DMS79 (cell line): ENCODE measurements at regions not wholly inside any gene's neighbourhood (a gene's known extent, or its start where the extent isn't known, plus 50 kb on each side); places are given as distances from the start of the nearest gene placed in this dataset.

Experiments
- DNase-seq: peaks from one replicate; lab custom pipeline; 2025; lab: John Stamatoyannopoulos, UW

GRCh38 chr6:71430018-71430417 lies 141.4 kb downstream of the OGFRL1 start:
- DNase-seq: no peak

DNA sequence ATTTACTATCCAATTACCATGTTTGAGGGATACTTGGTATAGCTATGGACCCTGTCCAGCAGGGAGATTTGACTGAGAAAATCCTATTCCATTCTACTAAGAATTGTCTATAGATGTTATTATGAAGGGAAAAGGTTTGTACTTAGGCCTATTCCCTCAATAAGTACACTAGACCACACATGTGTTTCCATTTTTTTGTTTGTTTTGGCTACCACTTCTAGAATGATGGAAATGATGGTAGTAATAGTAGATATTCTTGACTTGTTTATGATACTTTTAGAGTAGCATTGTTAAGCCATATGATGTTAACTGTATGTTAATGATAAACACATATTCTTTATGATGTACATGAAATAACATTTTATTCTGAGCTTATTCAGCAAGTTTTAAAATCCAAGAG lies 144.8 kb downstream of the OGFRL1 start:
- no peak for DNase-seq

DNA sequence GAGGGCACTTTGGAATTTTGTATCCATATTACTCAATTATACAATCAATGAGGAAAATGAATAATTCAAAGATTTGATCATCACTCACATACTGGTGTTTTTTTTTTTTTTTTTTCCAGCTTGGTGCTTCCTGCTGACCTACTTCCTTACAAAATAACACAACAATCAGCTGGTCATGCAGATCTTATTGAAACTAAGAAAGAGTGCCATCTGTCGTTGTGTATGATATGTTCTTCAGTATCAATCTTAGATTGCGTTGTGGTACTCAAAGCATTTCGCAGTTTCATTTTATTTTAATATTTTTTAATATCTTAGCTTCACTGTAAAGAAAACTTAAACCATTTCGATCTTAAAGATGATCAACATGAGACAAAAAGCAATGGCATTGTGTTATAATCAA lies 155.6 kb downstream of the OGFRL1 start:
- DNase-seq: no peak

GRCh38 chr6:71446057-71446456 lies 157.4 kb downstream of the OGFRL1 start:
- no peak for DNase-seq

DNA sequence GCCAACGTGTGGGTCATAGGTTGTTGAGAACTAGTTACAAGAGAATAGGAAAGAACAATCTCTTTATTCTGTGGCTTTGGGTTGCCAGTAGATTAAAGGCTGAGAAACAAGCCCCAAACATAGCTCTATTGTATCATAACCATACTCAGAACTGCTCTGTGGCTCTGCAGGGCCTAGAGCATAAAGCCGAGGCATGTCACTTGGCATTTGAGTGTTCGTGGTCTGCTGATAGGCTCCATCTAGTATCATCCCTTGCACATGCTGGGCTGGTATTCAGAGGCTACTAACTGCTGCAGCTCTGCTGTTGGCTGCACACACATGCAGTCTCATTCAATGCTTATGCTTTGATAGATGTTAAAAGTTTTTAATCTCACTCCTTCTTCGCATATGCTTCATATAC lies 157.9 kb downstream of the OGFRL1 start:
- no peak for DNase-seq

DNA sequence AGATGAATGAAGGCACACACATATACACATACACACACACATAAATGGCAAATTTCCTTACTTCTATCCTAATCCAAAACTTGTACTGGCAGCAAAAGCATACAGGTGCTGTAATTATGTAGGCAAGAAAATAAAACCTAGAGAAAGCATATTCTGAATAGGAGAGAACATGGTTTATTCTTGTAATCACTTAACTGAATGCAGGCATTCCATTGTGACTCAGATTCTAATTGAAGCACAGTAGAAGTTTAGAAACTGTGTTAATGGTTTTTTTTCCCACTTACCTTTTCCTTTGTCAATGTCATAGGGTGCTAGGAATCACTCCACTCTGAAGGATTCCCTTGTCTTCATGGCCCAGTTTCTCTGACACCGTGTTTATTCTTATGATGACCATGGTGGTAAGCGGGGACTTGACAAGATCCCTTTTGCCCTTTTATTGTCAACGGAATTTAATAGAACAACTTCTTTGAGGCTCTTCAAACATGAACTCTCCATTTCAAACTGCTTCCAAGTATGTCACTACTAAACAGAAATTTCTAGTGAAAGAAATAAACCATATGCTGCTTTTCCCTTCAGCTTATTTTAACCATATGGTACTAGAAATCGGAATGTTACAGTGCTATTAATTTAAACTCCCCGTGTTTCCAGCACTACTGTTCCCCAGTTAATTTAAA lies 164.2 kb downstream of the OGFRL1 start:
- no peak for DNase-seq

- no peak for DNase-seq
Measured at GRCh38 chr6:71453371-71453706, 164.7 kb downstream of the OGFRL1 start.

- no peak for DNase-seq
Measured at GRCh38 chr6:71454056-71454455, 165.4 kb downstream of the OGFRL1 start.

DNA sequence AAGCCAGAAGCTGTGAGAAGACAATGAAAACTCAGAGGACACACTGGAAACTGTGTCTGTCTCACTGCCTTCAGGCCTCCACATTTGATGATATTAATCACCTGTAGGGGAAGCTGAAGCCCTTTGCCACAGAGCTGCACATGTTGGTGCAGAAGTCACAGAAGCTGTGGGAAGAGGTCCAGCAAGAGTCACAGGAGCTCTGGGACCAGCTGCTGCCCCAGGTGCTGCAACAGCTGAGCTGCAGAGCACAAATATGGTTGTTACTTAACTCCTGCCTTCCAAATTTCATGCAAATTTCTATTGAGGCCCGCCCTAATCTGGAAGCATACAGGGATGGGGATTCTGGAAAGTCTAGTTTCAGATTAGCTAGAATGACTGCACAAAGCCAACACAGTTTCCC lies 169.3 kb downstream of the OGFRL1 start:
- DNase-seq: no peak

DNA sequence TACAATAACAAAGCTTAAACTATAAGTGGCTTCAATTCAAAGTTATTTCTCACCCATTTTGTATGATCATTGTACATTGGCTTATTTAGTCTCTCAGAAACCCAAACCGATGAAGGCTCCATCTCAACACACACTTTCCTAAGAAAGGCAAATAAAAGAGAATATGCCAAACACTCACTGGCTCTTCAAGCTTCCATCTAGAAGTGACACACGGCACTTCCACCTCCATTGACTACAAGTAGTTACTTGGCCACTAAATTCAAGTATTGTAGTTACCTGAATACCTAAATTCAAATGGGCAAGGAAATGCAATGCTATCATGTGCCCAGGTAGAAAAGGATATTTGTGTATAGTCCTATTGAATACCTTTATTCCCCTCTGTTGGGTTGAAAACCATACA lies 170.6 kb downstream of the OGFRL1 start:
- peak; percentile 80 for DNase-seq

DNA sequence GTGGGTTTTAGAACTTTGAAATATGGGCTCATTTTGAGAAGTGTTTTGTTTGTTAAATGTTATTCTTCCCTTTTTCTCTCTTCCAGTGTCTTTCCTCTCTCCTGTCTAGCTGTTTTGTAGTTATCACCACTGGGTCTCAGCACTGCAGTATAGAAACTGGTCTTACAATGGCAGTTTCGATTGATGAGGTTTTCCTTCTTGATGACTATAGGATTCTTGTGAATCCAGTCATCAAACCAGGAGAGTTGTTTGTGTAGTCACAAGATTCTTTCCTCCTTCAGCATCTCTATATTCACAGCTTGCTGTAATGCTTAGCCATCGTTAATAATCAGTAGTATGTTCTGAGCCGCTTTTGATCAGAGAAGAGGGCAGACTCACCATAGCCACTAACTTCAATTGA lies 172.3 kb downstream of the OGFRL1 start:
- DNase-seq: no peak

DNA sequence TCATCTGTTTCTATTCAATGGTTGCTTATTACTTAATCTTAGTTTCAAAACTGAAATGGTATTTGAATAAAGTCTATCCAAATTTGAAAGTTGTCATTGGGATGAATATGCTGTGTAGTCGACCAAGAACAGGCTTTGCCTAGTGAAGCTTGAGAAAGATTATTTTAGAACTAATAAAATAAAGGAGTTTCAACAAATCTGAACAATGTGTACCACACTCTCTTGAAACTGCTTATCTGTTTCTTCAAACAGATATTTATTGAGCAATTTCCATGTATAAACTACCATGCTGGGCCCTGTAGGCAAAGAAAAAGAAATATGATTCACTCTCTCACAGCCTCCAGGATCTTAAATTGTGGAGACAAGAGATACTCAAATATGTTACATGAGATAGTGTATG lies 174.4 kb downstream of the OGFRL1 start:
- DNase-seq: no peak

DNA sequence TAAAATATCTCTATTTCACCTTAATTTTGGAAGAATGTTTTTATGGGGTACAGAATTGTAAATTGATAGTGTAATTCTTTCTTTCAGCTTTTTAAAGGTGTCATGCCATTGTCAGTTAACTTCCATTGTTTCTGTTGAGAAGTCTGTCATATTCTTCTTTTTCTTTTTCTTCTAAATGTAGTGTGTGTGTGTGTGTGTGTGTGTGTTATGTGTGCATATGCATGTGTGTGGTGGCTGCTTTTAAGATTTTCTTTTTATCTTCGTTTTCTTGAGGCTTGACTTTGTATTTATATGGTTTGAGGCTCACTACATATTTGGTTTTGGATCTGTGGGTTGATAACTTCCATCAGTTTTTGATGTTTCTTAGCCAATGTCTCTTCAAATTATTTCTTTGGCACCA lies 176.5 kb downstream of the OGFRL1 start:
- no peak for DNase-seq

- DNase-seq: no peak
Measured at GRCh38 chr6:71466362-71466761, 177.8 kb downstream of the OGFRL1 start.

DNA sequence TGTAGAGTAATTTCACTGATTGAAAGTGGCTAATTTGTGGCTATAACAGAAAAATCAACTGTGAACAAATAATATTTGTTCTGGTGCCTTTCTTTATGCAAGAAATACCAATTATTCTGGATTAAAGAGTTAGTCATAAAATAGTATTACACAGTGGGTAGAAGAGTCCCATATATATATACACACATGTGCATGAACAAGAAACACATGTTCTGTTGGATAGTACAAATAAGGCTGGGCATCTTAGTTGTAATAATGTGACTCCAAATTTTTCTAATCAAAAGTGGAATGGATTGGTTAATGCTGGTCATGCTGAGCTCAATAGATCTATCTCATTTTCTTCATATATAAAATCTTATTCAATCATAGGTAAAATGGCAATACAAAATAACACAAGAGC lies 179.4 kb downstream of the OGFRL1 start:
- no peak for DNase-seq

DNA sequence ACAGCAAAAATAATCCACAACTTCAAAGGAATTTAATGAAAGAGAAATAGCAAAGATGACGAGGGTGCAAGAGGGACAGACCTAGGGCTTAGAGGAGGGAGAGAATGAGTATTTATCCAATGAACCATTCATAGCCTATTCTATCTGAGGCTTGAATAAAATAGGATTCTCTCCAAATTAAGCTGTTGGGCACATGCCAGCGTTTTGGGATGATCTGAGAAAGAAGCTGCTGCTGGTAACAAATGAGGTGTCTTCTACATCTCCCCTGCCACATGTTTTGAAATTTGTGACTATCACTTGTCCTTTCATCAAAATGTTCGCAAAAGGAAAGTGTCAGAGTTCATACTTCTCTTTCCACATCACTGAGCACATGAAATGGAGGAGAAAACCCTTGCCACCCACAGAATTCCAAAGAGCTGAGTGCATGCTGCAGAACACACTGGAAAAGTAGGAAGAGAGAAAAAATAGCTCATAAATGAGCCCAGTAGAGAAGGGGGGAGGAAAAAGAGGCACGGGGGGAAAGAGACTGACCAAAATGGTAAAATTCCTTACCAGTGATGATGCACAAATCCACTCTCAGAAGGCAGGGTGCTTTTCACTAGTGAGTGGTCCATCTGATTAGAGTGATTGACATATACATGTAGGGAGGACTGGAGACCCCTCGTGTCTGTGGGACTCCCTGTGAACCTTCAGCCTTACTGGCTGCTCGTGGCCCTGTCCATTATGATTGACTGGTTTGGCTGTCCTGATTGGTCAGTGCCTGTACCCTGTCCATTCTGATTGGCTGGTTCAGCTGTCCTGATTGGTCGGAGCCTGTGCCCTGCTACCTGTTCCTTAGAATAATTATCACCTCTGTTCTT lies 180.5 kb downstream of the OGFRL1 start:
- DNase-seq: no peak

DNA sequence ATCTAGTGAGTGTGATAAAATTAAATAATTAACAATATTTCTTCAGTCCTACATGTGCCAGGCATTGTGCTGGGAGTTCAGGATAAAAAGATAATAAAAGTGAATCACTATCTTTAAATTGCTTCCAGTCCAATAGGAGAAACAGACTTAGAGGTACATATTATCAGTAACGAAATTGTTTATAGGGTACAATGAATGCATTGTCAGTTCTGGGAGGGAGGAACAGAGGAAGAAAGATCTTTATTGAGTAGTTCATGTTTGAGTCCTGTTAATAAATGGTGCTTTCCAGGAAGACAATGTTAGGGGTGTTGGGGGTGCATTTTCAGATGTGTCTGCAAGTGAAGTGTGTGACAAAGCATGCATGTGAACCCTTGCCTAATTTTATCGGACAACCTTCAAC lies 183.1 kb downstream of the OGFRL1 start:
- DNase-seq: no peak

GRCh38 chr6:71473926-71474325 lies 185.3 kb downstream of the OGFRL1 start:
- no peak for DNase-seq

- no peak for DNase-seq
Measured at GRCh38 chr6:71474942-71475341, 186.3 kb downstream of the OGFRL1 start.

DNA sequence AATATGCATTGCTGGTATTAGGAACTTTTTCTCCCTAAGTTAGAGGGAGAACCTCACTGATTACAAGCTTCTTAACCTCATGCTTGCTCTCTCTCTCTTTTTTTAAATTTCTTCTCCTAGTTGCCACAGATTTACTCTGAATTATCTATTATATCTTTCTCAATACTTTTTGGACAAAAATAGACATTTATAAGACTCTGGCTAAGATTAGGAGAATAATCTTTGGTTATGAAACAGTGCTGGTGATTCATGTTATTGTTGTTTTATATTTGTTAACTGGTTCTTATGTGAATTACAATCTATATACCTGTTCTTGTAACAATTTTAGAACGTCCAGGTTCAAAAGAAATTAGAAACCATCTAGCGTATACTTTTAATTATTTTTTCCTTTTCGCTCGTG lies 187.8 kb downstream of the OGFRL1 start:
- DNase-seq: no peak

- no peak for DNase-seq
Measured at GRCh38 chr6:71476872-71477271, 188.3 kb downstream of the OGFRL1 start.

- DNase-seq: no peak
Measured at GRCh38 chr6:71478834-71479541, 190.4 kb downstream of the OGFRL1 start.

DNA sequence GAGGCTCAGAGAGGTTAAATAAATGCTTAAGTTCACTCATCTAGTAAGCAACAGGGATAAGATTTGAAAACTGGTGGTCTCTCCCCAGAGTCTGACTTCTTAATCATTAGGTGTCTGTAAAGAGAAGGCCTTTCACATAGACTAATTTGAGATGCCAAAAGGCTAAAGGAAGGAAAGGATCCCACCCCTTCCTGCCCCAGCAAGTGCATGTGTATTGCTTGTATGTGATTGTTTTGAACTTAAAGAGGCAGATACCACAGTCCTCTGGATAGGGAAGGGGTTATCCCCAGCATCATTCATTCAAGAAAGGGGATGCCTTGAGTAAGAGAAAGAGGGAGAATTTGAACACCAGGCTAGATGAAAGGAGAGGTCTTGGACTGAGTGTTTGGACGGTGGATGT lies 192.0 kb downstream of the OGFRL1 start:
- no peak for DNase-seq
